ENCODE measurements at regions not wholly inside any gene's neighbourhood (a gene's known extent, or its start where the extent isn't known, plus 50 kb on each side); places are given as distances from the start of the nearest gene placed in this dataset.

DNA sequence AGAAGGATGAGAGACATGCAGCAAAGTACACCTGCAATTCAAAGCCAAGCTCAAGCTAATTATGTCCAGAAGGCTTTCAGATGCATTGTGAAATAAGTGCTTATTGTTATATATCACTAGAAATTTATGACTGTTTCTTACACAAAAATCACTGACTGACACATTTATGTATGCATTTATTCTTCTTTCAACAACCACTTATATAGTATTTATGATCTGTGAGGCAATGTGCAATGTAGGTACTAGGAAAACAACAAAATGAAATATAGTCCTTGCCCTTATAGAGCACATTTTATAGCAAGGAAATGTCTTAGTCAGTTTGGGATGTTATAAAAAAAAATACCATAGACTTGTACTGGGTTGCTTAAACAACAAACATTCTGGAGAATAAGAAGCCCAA is 167.6 kb downstream of the YIPF5 start:
- ATAC-seq, result no peak
- BruUV-seq (replicated peaks), result no TSS peak
- no peaks in the 10 kb centered on the region for H3K9me3 ChIP-seq (ENCODE audit: low read length)
- no peak for DNase-seq
- no peaks in the 10 kb centered on the region for H3F3A ChIP-seq (ENCODE audit: low read length, unreplicated experiment)
- H3K36me3 ChIP-seq (ENCODE audit: low read depth, low read length), result no peaks in the 10 kb centered on the region
- no peak overlapping the region for H2AFZ ChIP-seq (ENCODE audit: low read length)
- no peak overlapping the region for H3K4me2 ChIP-seq (ENCODE audit: low read length)
- POLR2A ChIA-PET (ENCODE audit: unreplicated experiment), result no interaction called here
- no peaks in the 10 kb centered on the region for H3K9me2 ChIP-seq (replicated peaks; ENCODE audit: low read length)
- TF ChIP-seq EZH2phosphoT487 (IDR thresholded peaks at IDR 0.05; ENCODE audit: borderline replicate concordance, low read length) (no peak), EZH2 (IDR thresholded peaks at IDR 0.05; ENCODE audit: low read length, unreplicated experiment) (no peak)
- TF ChIP-seq, protein P1, sequence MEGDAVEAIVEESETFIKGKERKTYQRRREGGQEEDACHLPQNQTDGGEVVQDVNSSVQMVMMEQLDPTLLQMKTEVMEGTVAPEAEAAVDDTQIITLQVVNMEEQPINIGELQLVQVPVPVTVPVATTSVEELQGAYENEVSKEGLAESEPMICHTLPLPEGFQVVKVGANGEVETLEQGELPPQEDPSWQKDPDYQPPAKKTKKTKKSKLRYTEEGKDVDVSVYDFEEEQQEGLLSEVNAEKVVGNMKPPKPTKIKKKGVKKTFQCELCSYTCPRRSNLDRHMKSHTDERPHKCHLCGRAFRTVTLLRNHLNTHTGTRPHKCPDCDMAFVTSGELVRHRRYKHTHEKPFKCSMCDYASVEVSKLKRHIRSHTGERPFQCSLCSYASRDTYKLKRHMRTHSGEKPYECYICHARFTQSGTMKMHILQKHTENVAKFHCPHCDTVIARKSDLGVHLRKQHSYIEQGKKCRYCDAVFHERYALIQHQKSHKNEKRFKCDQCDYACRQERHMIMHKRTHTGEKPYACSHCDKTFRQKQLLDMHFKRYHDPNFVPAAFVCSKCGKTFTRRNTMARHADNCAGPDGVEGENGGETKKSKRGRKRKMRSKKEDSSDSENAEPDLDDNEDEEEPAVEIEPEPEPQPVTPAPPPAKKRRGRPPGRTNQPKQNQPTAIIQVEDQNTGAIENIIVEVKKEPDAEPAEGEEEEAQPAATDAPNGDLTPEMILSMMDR (conservative IDR thresholded peaks at IDR 0.05; ENCODE audit: low read depth, low read length), result no peak
- no peaks in the 10 kb centered on the region for H4K20me1 ChIP-seq (ENCODE audit: low read length)
- H3K9ac ChIP-seq (ENCODE audit: low read length), result no peak overlapping the region
- CTCF ChIA-PET, result no interaction called here
- intact Hi-C loops (cut with micrococcal nuclease), result no loop called here
- H3K79me2 ChIP-seq (ENCODE audit: low read length), result no peaks in the 10 kb centered on the region
- no peak overlapping the region for H3K4me3 ChIP-seq (ENCODE audit: low read length)
- H3K27ac ChIP-seq (ENCODE audit: low read length), result no peak overlapping the region
- no peaks in the 10 kb centered on the region for H3K27me3 ChIP-seq (ENCODE audit: low read length)
- H3K4me1 ChIP-seq (ENCODE audit: insufficient read depth, low read length), result no peaks in the 10 kb centered on the region

DNA sequence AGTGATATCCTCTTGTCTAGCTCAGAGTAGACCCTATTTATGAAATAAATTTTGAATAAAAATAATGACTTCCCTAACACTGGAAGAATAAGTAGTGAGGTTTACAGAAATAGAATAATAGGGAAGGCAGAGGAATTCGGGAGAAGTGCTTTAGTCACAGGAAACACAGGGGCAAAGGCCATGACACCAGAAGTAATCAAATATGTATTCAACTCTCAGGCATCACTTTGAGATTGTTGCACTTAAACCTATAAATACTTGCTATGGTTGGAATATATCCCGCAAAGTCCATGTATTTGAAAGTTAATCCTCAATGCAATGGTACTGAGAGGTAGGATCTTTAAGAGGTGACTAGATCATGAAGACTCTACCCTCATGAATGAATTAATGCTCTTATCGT is 166.8 kb downstream of the YIPF5 start:
- CTCF ChIA-PET, result no interaction called here
- H3F3A ChIP-seq (ENCODE audit: low read length, unreplicated experiment), result no peaks in the 10 kb centered on the region
- no TSS peak for BruUV-seq (replicated peaks)
- H3K4me3 ChIP-seq (ENCODE audit: low read length), result no peak overlapping the region
- H3K4me2 ChIP-seq (ENCODE audit: low read length), result no peak overlapping the region
- no peak for TF ChIP-seq EZH2 (IDR thresholded peaks at IDR 0.05; ENCODE audit: low read length, unreplicated experiment)
- no peak for TF ChIP-seq EZH2phosphoT487 (IDR thresholded peaks at IDR 0.05; ENCODE audit: borderline replicate concordance, low read length)
- TF ChIP-seq, protein P1 (conservative IDR thresholded peaks at IDR 0.05; ENCODE audit: low read depth, low read length), result no peak
- H2AFZ ChIP-seq (ENCODE audit: low read length), result no peak overlapping the region
- H3K36me3 ChIP-seq (ENCODE audit: low read depth, low read length), result no peaks in the 10 kb centered on the region
- no peaks in the 10 kb centered on the region for H3K4me1 ChIP-seq (ENCODE audit: insufficient read depth, low read length)
- intact Hi-C loops (cut with micrococcal nuclease), result no loop called here
- POLR2A ChIA-PET (ENCODE audit: unreplicated experiment), result no interaction called here
- ATAC-seq (no peak), DNase-seq (no peak)
- H3K9ac ChIP-seq (ENCODE audit: low read length), result no peak overlapping the region
- no peaks in the 10 kb centered on the region for H3K27me3 ChIP-seq (ENCODE audit: low read length)
- H3K27ac ChIP-seq (ENCODE audit: low read length), result no peak overlapping the region
- no peaks in the 10 kb centered on the region for H3K9me3 ChIP-seq (ENCODE audit: low read length)
- no peaks in the 10 kb centered on the region for H4K20me1 ChIP-seq (ENCODE audit: low read length)
- no peaks in the 10 kb centered on the region for H3K79me2 ChIP-seq (ENCODE audit: low read length)
- no peaks in the 10 kb centered on the region for H3K9me2 ChIP-seq (replicated peaks; ENCODE audit: low read length)

DNA sequence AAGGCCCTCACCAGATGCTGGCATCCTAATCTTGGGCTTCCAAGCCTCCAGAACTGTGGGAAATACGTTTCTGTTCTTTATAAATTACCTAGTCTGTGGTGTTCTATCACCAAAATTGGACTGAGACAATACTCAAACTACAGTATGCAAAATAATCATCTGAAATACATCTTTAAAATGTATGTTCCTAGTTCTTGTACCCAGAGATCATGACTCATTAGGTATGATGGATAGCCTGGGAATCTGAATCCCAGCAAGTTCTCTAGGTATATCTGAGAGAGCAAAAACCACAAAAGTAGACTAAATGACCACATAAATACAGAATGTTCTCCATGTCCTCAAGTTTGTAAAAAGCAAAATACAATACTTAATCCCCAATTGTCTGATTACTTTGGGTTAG is 166.3 kb downstream of the YIPF5 start:
- POLR2A ChIA-PET (ENCODE audit: unreplicated experiment), result no interaction called here
- no peak for DNase-seq
- H2AFZ ChIP-seq (ENCODE audit: low read length), result no peak overlapping the region

More for the DNA sequence above, 166.3 kb downstream of the YIPF5 start:
- Histone ChIP-seq H3K9ac (ENCODE audit: low read length) (no peak overlapping the region), H3K4me1 (ENCODE audit: insufficient read depth, low read length) (no peaks in the 10 kb centered on the region), H3K79me2 (ENCODE audit: low read length) (no peaks in the 10 kb centered on the region), H4K20me1 (ENCODE audit: low read length) (no peaks in the 10 kb centered on the region), H3K9me3 (ENCODE audit: low read length) (no peaks in the 10 kb centered on the region), H3K36me3 (ENCODE audit: low read depth, low read length) (no peaks in the 10 kb centered on the region), H3F3A (ENCODE audit: low read length, unreplicated experiment) (no peaks in the 10 kb centered on the region), H3K4me3 (ENCODE audit: low read length) (no peak overlapping the region), H3K9me2 (replicated peaks; ENCODE audit: low read length) (no peaks in the 10 kb centered on the region), H3K27me3 (ENCODE audit: low read length) (no peaks in the 10 kb centered on the region), H3K27ac (ENCODE audit: low read length) (no peak overlapping the region), H3K4me2 (ENCODE audit: low read length) (no peak overlapping the region)
- ATAC-seq, result no peak
- no peak for TF ChIP-seq EZH2phosphoT487 (IDR thresholded peaks at IDR 0.05; ENCODE audit: borderline replicate concordance, low read length)
- TF ChIP-seq, protein P1 (conservative IDR thresholded peaks at IDR 0.05; ENCODE audit: low read depth, low read length), result no peak
- no peak for TF ChIP-seq EZH2 (IDR thresholded peaks at IDR 0.05; ENCODE audit: low read length, unreplicated experiment)
- BruUV-seq (replicated peaks), result no TSS peak
- intact Hi-C loops (cut with micrococcal nuclease), result no loop called here
- CTCF ChIA-PET, result no interaction called here

Measured in PC-3 (cell line).